ENCODE measurements at regions not wholly inside any gene's neighbourhood (a gene's known extent, or its start where the extent isn't known, plus 50 kb on each side); places are given as distances from the start of the nearest gene placed in this dataset.

DNA sequence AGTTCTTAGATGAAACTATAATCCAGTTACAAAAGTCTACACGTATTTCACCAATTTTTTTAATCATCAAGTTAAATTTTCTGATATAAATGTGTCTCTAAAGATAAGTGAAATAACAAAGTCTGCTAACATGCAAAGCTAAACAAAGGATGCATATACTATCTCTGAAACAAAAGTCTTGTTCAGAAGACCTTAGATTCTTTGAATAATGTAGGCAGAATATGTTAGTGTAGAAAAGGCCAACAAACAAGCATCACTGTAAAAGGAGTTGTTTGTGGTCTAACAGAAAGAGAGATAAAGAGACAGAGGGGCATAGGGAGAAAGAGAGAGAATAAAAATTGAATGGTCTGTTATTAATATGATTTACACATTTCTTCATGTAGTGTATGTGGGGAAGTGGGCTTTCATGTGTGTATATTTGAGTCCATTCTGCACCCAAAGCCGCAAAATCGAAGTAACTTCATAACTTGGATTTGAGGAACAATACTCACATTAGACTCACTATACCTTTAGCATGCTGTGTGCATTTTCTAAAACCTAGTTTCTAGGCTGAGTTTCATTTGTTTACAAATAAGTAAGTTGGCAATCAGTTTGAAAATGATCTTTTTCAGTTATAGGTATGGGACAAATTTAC is 734.8 kb upstream of the REG3G start:
- DNase-seq (ENCODE audit: low read depth in 2 of 2): no peak

- DNase-seq (ENCODE audit: low read depth in 2 of 2): no peak
These were observed 731.7 kb upstream of the REG3G start for GRCh38 chr2:78293768-78294167.

DNA sequence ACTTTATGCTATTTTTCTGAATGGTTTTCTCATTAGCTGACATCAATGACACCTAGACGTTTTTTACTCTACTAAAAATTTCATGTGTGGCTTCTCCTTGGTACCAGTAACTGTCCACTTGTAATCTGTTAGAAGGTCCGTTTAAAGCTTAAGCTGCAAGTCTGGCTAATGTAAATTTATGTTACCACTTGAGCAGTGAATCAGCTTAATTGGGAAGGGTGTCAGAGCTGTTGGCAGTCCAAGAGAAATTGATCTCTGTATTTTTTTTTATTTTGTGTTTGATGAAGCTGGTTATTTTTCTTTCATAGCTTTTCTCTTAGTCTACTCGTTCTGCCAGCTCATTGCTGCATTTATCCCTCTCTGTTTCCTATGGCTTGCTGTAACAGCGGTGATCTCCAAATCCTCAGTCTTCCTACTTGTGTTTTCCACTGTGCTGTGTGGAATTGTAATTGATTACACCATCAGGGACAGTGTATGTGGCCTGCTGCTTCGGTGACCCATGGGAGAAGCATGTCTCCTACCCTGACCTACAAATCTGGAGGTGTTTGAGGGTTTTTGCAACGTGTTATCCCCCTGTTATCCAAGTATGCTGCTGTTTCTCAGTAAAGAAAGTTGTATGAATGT is 724.2 kb upstream of the REG3G start:
- DNase-seq (ENCODE audit: low read depth in 2 of 2): no peak

DNA sequence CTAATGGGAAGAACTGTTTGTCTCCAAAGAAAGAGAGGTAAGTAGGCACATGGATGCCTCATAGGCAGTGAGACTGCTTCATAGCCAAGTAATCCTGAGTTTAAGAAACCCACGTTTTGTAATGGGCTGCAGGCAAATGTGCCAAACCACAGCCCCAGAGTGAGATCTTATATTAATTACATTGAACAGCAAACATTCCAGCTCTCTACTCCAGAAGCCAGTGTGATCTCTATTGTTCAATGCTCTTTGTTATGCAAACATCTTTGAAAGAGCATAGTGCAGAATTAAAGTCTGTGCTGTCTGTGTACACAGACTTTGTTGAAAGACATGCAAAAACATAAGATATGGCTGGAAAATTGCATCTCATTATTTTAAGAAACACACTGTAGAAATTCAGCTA is 720.8 kb upstream of the REG3G start:
- DNase-seq (ENCODE audit: low read depth in 2 of 2): no peak

DNA sequence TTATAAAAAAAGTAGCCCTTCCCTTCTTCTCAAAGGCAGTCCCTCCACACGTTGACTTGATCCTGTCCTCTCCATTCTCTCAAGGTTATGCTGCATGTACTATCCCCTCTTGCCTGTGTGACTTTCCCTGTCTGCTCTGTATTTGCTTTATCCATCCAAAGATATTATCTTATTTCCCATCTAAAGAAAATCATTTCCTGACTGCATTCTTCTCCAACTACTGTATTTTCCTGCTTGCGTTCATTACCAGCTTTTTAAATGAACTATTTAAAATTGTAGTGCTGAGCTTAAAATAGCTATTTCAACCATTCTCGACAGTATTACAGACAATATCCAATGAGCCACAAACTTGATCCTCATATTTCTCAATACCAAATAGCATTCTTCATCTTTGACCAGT is 716.0 kb upstream of the REG3G start:
- no peak for DNase-seq (ENCODE audit: low read depth in 2 of 2)

- DNase-seq (ENCODE audit: low read depth in 2 of 2): no peak
These were observed 710.1 kb upstream of the REG3G start for GRCh38 chr2:78315368-78315767.

- DNase-seq (ENCODE audit: low read depth in 2 of 2): no peak
These were observed 707.2 kb upstream of the REG3G start for GRCh38 chr2:78318275-78318674.

DNA sequence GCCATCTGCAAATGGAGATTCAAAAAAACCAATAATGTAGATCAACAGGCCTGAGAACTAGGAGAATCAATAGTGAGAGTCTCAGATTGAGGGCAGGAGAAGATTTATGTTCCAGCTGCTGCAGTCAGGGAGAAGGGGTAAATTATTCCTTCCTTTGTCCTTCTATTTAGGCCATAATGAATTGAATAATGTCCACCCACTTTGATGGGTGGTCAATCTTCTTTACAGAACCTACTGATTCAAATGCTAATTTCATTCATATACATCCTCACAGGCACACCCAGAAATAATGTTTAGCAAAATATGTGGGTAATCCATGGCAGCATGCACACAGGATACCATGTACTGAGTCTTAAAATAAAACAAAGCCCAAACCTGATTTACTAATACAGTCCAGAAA is 695.3 kb upstream of the REG3G start:
- DNase-seq (ENCODE audit: low read depth in 2 of 2): no peak

DNA sequence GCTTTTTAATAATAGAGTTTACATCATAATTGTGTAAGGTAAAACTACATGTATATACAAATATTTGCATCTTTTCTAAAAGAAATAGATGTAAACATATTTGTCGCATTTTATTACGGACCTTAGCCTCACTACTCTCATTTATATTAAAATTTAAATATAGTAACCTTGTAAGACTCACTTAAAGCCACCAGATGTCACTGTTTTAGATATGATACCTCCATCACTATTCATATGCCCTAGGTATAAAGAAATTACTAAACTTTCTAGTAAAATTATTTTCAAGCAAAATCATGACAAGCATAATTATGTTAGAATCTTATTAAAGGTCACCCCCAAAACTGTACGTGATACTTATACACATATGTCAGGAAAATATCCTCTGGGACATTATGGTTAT is 674.3 kb upstream of the REG3G start:
- DNase-seq (ENCODE audit: low read depth in 2 of 2): no peak

DNA sequence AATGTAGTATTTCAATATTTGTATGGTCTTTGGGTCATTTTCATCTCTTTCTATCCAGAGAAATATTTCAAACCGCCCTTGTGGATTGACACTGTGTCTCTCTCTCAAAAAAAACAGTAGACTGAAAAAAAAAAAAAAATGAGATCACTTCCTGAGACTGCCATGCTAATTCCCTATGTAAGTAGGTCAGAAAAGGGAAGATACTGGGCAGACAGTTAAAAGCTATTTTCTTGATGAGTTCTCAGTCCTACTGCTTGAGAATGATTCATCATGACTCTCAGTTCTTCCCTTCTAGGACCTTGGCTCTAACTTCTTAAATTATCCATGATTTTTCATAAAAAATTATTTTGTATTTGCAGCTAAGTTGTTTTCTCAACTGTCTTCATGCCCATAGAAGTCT is 672.3 kb upstream of the REG3G start:
- DNase-seq (ENCODE audit: low read depth in 2 of 2): no peak

- DNase-seq (ENCODE audit: low read depth in 2 of 2): no peak
These were observed 669.5 kb upstream of the REG3G start for GRCh38 chr2:78355967-78356366.

DNA sequence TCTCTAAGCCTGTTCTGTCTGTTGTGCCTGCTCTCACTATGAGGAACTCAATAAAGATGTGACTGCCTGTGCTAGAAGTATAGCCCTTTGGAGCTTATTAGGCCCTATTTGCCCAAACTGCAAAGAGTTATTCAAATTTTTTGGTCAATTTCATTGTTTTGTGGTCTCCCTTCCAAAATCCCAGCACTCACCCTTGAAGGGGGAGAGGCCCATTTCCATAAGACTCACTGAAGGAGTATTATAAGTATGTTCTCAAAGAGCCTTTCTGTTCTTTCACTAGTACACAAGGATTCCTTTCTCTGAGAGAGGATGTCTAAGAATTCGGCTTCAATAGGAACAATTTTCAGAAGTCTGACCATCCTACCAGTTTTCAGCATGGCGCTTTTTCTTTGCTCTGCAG is 641.9 kb upstream of the REG3G start:
- DNase-seq (ENCODE audit: low read depth in 2 of 2): no peak

GRCh38 chr2:78397198-78397597 is 628.3 kb upstream of the REG3G start:
- no peak for DNase-seq (ENCODE audit: low read depth in 2 of 2)

- DNase-seq (ENCODE audit: low read depth in 2 of 2): no peak
These were observed 617.3 kb upstream of the REG3G start for GRCh38 chr2:78407960-78408794.

DNA sequence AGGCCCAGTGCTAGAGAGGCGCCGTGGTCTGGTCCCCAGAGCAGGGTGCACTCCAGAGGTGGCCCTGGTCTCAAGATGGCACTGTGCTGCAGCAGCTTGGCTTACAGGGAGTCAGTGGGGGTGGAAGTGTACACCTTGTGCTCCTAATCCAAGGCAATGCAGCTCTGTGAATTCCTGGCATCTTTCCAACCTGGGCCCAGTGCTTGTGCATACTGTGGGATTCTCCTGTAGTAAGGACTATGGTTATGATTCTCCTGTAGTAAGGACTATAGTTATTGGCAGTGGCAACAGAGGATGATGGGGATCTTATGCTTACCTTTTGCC is 616.7 kb upstream of the REG3G start:
- no peak for DNase-seq (ENCODE audit: low read depth in 2 of 2)

- DNase-seq (ENCODE audit: low read depth in 2 of 2): no peak
These were observed 614.2 kb upstream of the REG3G start for GRCh38 chr2:78411303-78411702.

- DNase-seq (ENCODE audit: low read depth in 2 of 2): no peak
These were observed 608.7 kb upstream of the REG3G start for GRCh38 chr2:78416625-78417300.

- no peak for DNase-seq (ENCODE audit: low read depth in 2 of 2)
These were observed 608.1 kb upstream of the REG3G start for GRCh38 chr2:78417355-78417754.

DNA sequence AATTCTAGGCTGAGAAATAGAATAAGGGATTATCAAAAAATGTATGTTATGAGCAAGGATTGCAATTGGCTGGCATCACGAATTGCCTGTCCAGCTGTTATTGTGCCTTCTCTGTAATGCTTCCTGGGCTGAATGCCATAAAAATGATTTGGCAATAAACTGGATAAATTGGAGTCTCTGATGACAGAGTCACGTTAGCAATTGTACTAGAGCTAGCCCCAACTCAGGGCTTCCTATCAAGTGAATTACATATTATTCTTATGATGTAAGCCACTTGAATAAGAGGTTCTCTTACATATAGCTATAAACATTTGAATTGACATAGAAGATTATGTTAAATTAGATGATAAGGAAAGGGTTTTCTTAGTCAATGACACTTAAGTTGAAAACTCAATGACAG is 607.5 kb upstream of the REG3G start:
- no peak for DNase-seq (ENCODE audit: low read depth in 2 of 2)

GRCh38 chr2:78420132-78420531 is 605.4 kb upstream of the REG3G start:
- DNase-seq (ENCODE audit: low read depth in 2 of 2): no peak

DNA sequence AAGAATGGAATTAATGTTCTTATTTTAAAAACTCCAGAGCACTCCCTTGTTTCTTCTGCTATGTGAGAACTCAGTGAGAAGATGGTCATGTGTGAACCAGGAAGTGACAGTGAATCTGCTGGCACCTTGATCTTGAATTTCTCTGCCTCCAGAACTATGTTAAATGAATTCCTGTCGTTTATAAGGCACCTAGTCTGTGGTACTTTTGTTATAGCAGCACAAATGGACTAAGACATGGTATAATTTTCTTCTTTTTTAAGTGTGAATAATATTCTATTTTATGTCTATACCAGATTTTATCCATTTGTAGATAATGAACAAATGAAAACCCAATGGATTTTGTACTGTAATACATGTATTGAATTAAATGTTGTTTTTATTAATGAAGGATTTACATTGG is 601.9 kb upstream of the REG3G start:
- DNase-seq (ENCODE audit: low read depth in 2 of 2): no peak

DNA sequence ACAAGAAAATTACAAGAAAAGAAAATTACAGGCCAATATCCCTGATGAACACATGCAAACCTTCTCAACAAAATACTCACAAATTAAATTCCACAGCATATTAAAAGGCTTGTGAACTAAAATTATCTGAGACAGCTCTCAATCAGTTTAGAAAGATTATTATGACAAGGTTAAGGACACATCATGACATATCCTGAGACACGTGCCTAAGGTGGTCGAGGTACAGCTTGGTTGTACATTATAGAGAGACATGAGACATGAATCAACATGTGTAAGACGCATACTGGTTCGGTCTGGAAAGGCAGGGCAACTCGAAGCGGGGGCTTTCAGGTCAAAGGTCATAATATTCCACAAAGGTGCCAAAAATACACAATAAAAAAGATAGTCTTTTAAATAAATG is 598.3 kb upstream of the REG3G start:
- DNase-seq (ENCODE audit: low read depth in 2 of 2): no peak

GRCh38 chr2:78431241-78431640 is 594.3 kb upstream of the REG3G start:
- no peak for DNase-seq (ENCODE audit: low read depth in 2 of 2)

Data from fibroblast of skin of left biceps (primary cell).